PC-3 (cell line): ENCODE measurements at regions not wholly inside any gene's neighbourhood (a gene's known extent, or its start where the extent isn't known, plus 50 kb on each side); places are given as distances from the start of the nearest gene placed in this dataset.

Source experiments
- CTCF ChIP-seq: fragments of 300-600 bp; sonication (generic); conservative IDR thresholded peaks from 2 replicates; pipeline ENCODE4 v1.5.1; 2017; ENCODE audit warnings: antibody characterized with exemption, low read depth, mild to moderate bottlenecking, low read length
- EZH2 ChIP-seq: fragments of 300-600 bp; sonication (generic); IDR thresholded peaks from one replicate; pipeline ENCODE4 v1.6.1; 2017; ENCODE audit warnings: antibody characterized with exemption, mild to moderate bottlenecking, low read length; ENCODE audit not compliant: unreplicated experiment
- EZH2phosphoT487 ChIP-seq: fragments of 300-600 bp; sonication (generic); IDR thresholded peaks from 2 replicates; pipeline ENCODE4 v1.6.1; 2018; ENCODE audit warnings: mild to moderate bottlenecking, antibody characterized with exemption, low read length, borderline replicate concordance

GRCh38 chr2:239548965-239549595, 148.3 kb upstream of the HDAC4 start:
- no peak for TF ChIP-seq CTCF
- no peak for TF ChIP-seq EZH2
- TF ChIP-seq EZH2phosphoT487: no peak
